SJCRH30 (cell line): ENCODE measurements at regions not wholly inside any gene's neighbourhood (a gene's known extent, or its start where the extent isn't known, plus 50 kb on each side); places are given as distances from the start of the nearest gene placed in this dataset.
"Not testable (repeated sequence)": the region's sequence is repeated elsewhere in the genome, so short reads cannot be mapped to it uniquely, and the experiment has no call there.

Experiments
- DNase-seq, 2 experiments: peaks; one replicate each; pipeline ENCODE4 v3.0.0-alpha.2; 2015 to 2020
- H3K27ac ChIP-seq: fragments of 250-450 bp; sonication (Bioruptor Pico); 2 replicates; pipeline ENCODE4 v1.5.1; 2020; ENCODE audit warnings: mild to moderate bottlenecking, moderate library complexity
- H3K27me3 ChIP-seq: fragments of 250-450 bp; sonication (Bioruptor Pico); 2 replicates; pipeline ENCODE4 v1.5.1; 2020; ENCODE audit warnings: mild to moderate bottlenecking, moderate library complexity
- H3K36me3 ChIP-seq: fragments of 250-450 bp; sonication (Bioruptor Pico); 2 replicates; pipeline ENCODE4 v1.5.1; 2020; ENCODE audit warnings: mild to moderate bottlenecking, moderate library complexity
- H3K4me1 ChIP-seq: fragments of 250-450 bp; sonication (Bioruptor Pico); 2 replicates; pipeline ENCODE4 v1.5.1; 2020; ENCODE audit warnings: mild to moderate bottlenecking, moderate library complexity
- H3K4me3 ChIP-seq: fragments of 250-450 bp; sonication (Bioruptor Pico); 2 replicates; pipeline ENCODE4 v1.5.1; 2020; ENCODE audit warnings: mild to moderate bottlenecking, moderate library complexity
- H3K9me3 ChIP-seq: fragments of 250-450 bp; sonication (Bioruptor Pico); replicated peaks from 2 replicates; pipeline ENCODE4 v1.5.1; 2020; ENCODE audit warnings: mild to moderate bottlenecking, moderate library complexity

DNA sequence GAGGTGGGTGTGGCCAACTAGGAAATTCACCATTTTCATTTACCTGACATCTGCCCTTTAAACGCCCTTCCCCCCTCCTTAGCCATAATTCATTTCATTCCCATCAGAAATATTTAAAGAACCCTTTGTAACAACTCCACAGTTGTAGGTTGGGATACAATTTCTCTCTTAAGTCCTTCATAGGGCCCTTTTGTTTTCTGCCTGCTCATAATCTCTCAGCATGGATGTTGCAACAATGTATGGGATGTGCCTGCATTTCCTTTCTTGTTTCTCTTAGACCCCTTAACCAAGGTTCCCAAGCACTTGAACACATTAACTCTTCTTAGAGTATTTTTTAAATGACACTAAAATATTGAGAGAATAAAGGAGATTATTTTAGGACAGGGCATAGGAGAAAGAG lies 51.7 kb upstream of the MYO10 start:
- Histone ChIP-seq H3K36me3 (no peaks in the 10 kb centered on the region), H3K4me1 (no peaks in the 10 kb centered on the region), H3K9me3 (no peaks in the 10 kb centered on the region), H3K4me3 (no peak overlapping the region), H3K27me3 (no peaks in the 10 kb centered on the region), H3K27ac (no peak overlapping the region)
- no peak for DNase-seq

DNA sequence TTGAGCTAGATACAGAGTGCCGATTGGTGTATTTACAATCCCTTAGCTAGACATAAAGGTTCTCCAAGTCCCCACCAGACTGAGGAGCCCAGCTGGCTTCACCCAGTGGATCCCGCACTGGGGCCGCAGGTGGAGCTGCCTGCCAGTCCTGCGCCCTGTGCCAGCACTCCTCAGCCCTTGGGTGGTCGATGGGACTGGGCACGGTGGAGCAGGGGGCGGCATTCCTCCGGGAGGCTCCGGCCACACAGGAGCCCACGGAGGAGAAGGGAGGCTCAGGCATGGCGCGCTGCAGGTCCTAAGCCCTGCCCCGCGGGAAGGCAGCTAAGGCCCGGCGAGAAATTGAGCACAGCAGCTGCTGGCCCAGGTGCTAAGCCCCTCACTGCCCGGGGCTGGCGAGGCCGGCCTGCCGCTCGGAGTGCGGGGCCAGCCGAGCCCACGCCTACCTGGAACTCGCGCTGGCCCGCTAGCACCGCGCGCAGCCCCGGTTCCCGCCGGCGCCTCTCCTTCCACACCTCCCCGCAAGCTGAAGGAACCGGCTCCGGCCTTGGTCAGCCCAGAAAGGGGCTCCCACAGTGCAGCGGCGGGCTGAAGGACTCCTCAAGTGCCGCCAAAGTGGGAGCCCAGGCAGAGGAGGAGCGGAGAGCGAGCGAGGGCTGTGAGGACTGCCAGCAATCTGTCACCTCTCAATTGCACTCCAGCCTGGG lies 54.9 kb upstream of the MYO10 start:
- H3K36me3 ChIP-seq, DNase-seq, H3K27me3 ChIP-seq, H3K4me1 ChIP-seq, H3K27ac ChIP-seq, H3K9me3 ChIP-seq, H3K4me3 ChIP-seq: not testable (repeated sequence)

DNA sequence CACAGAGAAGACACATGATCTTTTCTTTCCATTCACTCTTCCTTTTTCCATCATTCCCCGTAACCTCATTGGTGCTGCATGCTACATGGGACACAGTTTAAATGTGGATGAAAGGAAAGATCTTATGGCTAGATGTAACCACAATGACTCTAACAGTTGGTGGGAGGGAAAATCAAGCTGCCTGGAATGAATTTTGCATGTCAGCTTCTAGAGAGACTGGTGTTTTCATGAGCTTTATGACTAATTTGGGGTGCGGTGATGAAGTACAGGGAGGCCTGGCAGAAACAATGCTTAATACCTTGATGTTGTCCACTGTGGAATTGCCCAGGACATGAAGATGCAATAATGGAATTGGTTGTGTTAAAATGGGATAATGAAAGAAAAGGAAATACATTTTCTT lies 55.9 kb upstream of the MYO10 start:
- Histone ChIP-seq H3K9me3 (no peaks in the 10 kb centered on the region), H3K36me3 (no peaks in the 10 kb centered on the region), H3K4me3 (no peak overlapping the region), H3K4me1 (no peaks in the 10 kb centered on the region), H3K27me3 (no peaks in the 10 kb centered on the region), H3K27ac (no peak overlapping the region)
- DNase-seq: no peak

DNA sequence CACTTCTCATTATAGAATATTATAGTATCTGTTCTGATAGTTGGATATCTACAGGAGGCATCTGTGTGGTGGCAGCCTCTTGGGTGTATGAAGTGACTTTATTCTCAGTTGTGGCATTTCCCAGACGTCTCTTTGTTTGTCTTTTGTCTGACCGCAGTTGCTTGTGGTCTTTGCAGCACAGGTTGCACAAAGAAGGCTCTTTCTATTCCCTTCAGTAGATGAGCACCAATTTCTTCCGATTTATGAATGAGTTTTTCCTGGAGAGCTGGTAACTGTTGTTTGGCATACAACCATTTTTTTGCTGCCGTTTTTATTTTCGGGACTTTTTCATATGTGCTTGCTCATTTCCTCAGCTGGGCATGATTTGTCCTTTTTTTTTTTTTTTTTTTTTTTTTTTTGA lies 56.4 kb upstream of the MYO10 start:
- H3K4me3 ChIP-seq: no peak overlapping the region
- no peak overlapping the region for H3K27ac ChIP-seq
- H3K36me3 ChIP-seq: no peaks in the 10 kb centered on the region
- no peak for DNase-seq
- H3K9me3 ChIP-seq: no peaks in the 10 kb centered on the region
- no peaks in the 10 kb centered on the region for H3K4me1 ChIP-seq
- H3K27me3 ChIP-seq: no peaks in the 10 kb centered on the region

DNA sequence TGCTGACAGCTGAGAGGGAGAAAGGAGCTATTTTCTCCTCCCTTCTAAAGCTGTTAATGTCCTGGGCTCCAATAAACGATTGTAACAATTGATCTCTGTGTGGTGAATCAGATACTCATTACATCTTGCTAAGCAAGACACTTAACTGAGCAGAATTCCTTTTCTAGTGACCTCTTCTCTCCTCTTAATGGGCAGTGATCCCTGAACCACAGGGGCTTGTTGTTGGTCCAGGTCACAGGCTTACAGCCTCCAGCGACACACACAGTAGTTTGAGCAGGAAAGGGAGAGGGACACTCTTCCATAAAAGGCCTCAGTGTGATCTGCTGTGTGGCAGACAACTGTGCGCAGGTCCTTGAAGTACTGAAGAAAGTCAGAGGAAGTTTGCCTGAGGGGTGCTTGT lies 58.5 kb upstream of the MYO10 start:
- no peaks in the 10 kb centered on the region for H3K4me1 ChIP-seq
- H3K4me3 ChIP-seq: no peak overlapping the region
- no peaks in the 10 kb centered on the region for H3K27me3 ChIP-seq
- DNase-seq: peak in 1 of 2 experiments; percentile 4
- H3K36me3 ChIP-seq: no peaks in the 10 kb centered on the region
- H3K9me3 ChIP-seq: no peaks in the 10 kb centered on the region
- H3K27ac ChIP-seq: no peak overlapping the region

DNA sequence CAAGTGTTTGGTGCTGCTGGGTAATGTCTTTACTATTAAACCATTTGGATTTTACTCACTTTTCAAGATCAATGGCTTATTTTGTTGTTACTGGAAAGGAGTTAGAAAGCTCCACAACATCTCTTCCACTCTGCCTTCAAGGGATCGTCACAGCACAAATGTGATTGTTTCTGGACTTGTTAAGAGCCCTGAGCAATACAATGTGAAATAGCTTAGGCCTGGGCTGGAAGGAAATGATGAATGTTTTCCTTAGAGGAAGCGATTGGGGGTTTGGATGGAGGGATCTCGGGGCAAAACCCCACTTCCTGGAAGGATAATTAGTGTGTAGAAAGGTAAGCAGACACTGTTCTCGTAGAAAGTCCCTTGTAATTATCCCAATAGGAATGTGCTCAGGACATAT lies 59.3 kb upstream of the MYO10 start:
- Histone ChIP-seq H3K27ac (no peak overlapping the region), H3K27me3 (no peaks in the 10 kb centered on the region), H3K4me3 (no peak overlapping the region), H3K9me3 (no peaks in the 10 kb centered on the region), H3K36me3 (no peaks in the 10 kb centered on the region), H3K4me1 (no peaks in the 10 kb centered on the region)
- DNase-seq: no peak

DNA sequence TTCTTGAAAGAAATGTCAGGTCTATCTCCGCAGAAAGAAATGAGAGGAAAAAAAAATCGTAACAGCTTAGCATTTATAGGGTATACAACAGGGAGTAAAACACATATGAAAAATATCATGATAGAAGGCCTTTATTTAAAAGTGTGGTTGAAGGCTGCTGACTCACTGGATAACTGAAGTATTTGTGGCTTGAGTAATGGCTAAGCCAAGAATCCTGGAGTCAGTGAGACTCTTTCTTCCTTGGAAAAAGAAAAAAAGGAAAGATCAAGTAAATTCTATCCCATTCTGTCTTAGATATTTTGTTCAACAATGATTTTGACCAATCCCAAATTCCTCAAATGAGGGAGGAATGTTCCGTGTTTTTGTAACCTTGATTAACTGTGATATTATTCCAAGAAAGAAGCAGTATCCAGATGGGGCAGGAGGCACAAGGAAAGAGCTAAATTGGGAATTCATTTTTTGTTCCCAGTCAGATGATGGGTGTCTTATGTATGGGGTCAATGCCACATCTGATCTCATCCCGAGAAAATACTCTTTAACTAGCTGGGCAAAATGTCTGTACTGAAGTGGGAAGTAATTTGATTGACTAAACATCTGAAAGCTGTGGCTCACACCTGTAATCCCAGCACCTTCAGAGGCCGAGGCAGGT lies 64.3 kb upstream of the MYO10 start:
- Histone ChIP-seq H3K9me3 (no peaks in the 10 kb centered on the region), H3K27ac (peak overlapping the region; percentile 12), H3K36me3 (no peaks in the 10 kb centered on the region), H3K4me1 (no peaks in the 10 kb centered on the region), H3K27me3 (no peaks in the 10 kb centered on the region), H3K4me3 (no peak overlapping the region)
- no peak for DNase-seq

DNA sequence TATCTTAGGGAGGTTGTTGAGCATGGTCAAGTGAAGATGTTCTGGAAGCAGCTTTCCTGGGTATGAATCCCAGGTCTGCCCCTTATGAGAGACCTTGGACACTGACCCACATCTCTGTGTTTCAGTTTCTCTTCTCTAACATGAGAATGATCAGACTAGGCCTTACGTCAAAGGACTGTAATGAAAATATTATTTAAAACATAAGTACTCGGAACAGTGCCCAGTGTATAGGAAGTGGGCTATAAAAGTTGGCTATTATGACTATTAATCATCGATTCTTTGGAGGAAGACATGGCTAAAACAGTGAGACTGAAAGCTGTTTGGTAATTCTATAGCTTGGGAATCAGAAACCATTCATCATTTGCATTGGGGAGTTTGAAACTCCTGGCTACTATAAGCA lies 65.3 kb upstream of the MYO10 start:
- H3K27me3 ChIP-seq: no peaks in the 10 kb centered on the region
- H3K27ac ChIP-seq: no peak overlapping the region
- no peak for DNase-seq
- no peaks in the 10 kb centered on the region for H3K9me3 ChIP-seq
- H3K36me3 ChIP-seq: no peaks in the 10 kb centered on the region
- H3K4me1 ChIP-seq: no peaks in the 10 kb centered on the region
- H3K4me3 ChIP-seq: no peak overlapping the region

DNA sequence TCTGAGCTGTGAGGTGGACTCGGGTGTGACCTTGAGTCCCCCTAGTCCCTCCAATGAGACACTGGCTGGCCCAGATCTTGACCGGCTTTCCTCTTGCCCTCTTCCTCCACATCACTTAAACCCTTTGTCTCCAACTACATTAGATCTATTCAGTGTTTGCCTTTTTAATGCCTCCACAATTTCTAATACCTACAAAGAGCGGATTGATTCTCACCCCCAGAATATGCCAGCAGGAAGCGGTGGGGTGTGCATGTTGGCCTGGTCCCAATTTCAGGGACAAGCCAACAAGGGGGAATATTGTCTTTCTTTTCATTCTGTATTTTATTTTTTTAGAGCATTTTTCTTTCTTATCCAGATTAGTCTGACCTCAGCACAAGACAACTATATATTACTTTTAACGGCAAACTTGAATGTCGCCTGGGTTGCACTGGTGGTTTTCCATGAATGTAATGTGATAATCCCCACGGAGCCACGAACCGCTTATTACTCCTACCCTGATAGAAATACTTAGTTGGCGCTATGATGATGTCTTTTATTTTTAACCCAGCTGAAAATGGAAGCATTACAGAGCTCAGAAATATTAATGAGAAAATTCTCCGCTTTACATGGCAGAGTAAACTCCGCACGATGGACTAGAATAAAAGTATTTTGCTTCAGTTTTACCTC lies 68.5 kb upstream of the MYO10 start:
- Histone ChIP-seq H3K4me3 (peak overlapping the region; percentile 12; the same call in 1 of the 2 replicates), H3K4me1 (no peaks in the 10 kb centered on the region), H3K27me3 (no peaks in the 10 kb centered on the region), H3K9me3 (no peaks in the 10 kb centered on the region), H3K36me3 (no peaks in the 10 kb centered on the region), H3K27ac (no peak overlapping the region)
- DNase-seq: peak; percentile 2 to 11

DNA sequence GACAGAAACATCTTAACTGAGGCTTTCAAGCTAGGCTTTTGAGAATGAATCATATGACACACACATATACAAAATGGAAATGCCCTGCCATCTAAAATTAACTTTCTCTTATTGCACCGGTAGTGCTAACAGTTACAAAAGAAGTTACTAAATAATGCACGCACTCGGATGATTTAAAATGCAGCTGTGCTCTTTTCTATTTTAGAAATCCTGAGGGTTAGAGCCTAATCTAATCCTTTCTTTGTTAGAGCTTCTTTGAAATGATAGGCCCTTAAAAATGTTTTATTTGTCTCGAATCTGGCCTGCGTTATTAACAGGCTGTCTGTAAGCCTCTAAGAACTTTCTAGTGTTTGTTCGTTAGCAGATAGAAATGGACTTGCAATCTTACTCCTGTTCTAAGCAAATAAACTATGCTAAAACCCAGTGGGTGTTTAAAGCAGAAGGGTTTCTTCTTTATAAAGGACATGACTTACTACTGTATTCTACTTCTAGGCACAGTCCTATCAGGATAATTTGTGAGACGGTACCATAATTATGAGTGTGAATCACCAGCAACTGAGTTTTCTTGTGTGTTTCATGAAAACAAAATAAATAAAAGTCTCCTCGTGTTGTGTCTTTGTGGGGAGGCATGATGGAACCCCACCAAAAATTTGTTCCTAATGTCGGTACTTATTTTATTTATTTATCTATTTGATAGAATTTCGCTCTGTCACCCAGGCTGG lies 69.2 kb upstream of the MYO10 start:
- Histone ChIP-seq H3K27me3 (no peaks in the 10 kb centered on the region), H3K4me3 (peak overlapping the region; percentile 12; the same call in 1 of the 2 replicates), H3K9me3 (no peaks in the 10 kb centered on the region), H3K4me1 (no peaks in the 10 kb centered on the region), H3K36me3 (no peaks in the 10 kb centered on the region), H3K27ac (no peak overlapping the region)
- no peak for DNase-seq

DNA sequence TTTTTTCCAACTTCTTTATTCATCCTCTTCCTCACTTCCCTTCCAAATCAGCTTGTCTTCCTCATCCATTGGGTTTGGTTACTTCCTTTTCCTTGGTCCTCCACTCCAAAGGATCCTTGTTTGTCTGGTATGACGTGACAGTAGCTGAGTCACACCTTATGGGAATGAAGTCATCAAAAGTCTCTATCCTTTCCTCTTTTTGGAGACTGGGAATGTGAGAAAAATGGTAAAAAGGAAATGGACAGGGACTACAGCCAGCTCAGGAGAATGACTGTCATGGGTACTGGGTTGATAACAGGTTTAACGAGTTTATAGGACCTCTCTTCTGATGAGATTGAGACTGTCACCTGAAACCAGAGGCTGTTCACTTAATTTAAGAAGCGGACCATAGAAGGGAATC lies 76.2 kb upstream of the MYO10 start:
- Histone ChIP-seq H3K27ac (no peak overlapping the region), H3K27me3 (no peaks in the 10 kb centered on the region), H3K36me3 (no peaks in the 10 kb centered on the region), H3K4me3 (no peak overlapping the region), H3K9me3 (no peaks in the 10 kb centered on the region), H3K4me1 (no peaks in the 10 kb centered on the region)
- no peak for DNase-seq

DNA sequence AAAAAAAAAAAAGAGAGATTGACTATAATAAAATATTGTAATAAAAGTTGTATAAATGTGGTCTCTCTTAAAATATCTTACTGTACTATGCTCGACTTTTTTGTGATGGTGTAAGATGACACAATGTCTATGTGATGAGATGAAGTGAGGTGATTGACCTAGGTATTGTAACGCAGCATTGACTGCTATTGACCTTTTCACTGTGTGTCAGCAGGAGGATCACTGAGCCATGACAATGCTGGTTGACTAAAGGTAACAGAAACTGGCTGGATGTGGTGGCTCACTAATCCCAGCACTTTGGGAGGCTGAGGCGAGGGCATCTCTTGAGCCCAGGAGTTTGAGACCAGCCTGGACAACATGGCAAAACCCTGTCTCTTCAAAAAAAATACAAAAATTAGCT lies 78.6 kb upstream of the MYO10 start:
- no peak for DNase-seq
- no peaks in the 10 kb centered on the region for H3K9me3 ChIP-seq
- H3K36me3 ChIP-seq: no peaks in the 10 kb centered on the region
- H3K4me3 ChIP-seq: no peak overlapping the region
- H3K4me1 ChIP-seq: no peaks in the 10 kb centered on the region
- no peak overlapping the region for H3K27ac ChIP-seq
- no peaks in the 10 kb centered on the region for H3K27me3 ChIP-seq

DNA sequence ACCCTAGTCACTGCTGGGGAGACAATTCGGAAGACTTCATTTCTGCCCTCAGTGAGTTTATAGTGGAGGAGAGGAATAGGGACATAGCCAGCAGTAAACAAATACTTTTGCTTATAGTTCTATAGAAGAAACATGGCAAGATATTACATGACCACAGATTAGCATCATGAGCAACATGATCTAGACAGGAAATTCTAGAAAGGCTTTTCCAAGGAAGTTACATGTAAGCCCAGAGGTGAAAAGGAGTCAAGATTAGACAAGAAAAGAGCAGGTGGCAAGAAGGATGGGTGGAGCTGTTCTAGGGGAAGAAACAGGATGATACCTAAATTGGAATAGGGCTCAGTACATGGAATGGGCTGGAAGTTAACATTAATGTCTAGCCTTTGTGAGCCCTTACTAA lies 82.8 kb upstream of the MYO10 start:
- no peaks in the 10 kb centered on the region for H3K27me3 ChIP-seq
- no peaks in the 10 kb centered on the region for H3K36me3 ChIP-seq
- no peak for DNase-seq
- H3K9me3 ChIP-seq: no peaks in the 10 kb centered on the region
- no peak overlapping the region for H3K4me3 ChIP-seq
- no peaks in the 10 kb centered on the region for H3K4me1 ChIP-seq
- H3K27ac ChIP-seq: no peak overlapping the region

DNA sequence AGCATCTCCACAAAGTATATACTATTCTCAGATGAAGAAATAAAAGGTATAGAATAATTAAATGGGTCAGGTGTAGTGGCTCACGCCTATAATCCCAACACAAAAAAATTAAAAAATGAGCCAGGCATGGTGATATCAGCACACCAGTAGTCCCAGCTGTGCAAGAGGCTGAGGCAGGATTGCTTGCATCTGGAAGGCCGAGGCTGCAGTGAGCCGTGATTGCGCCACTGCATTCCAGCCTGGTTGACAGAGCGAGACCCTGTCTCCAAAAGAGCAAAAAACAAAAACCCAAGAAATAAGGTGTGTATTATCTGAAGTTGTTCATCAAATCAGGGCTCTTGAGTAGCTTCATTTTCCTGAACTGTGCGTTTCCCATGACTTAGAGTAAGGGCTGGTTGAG lies 83.2 kb upstream of the MYO10 start:
- H3K27me3 ChIP-seq: no peaks in the 10 kb centered on the region
- H3K27ac ChIP-seq: no peak overlapping the region
- no peaks in the 10 kb centered on the region for H3K4me1 ChIP-seq
- no peak for DNase-seq
- no peaks in the 10 kb centered on the region for H3K9me3 ChIP-seq
- no peak overlapping the region for H3K4me3 ChIP-seq
- H3K36me3 ChIP-seq: no peaks in the 10 kb centered on the region
